Ovary (tissue), 3 donors: ENCODE measurements at regions not wholly inside any gene's neighbourhood (a gene's known extent, or its start where the extent isn't known, plus 50 kb on each side); places are given as distances from the start of the nearest gene placed in this dataset.

Experiments used
- EP300 ChIP-seq: sonication (generic); formaldehyde crosslinking; IDR thresholded peaks from one replicate; pipeline ENCODE4 v1.6.1; 2017; ENCODE audit warnings: antibody characterized with exemption
- POLR2A ChIP-seq: fragments of 450-650 bp; IDR thresholded peaks from one replicate; pipeline ENCODE4 v1.6.1; 2017; ENCODE audit warnings: antibody characterized with exemption, mild to moderate bottlenecking, moderate library complexity
- TF ChIP-seq, protein P1 (sequence below), 3 donors: fragments of 450-650 bp in 2 of 3; fragments of 200-600 bp in 1 of 3; IDR thresholded peaks; one replicate each; pipeline versions ENCODE4 v1.5.1 to v1.8.0; 2016 to 2022; ENCODE audit warnings: antibody characterized with exemption in 3 of 3, mild to moderate bottlenecking in 1 of 3
- donor health status: DM: no; HTN: no; CAD: no.

GRCh38 chr6:74518035-74518434, 687.8 kb downstream of the COL12A1 start:
- TF ChIP-seq, protein P1, sequence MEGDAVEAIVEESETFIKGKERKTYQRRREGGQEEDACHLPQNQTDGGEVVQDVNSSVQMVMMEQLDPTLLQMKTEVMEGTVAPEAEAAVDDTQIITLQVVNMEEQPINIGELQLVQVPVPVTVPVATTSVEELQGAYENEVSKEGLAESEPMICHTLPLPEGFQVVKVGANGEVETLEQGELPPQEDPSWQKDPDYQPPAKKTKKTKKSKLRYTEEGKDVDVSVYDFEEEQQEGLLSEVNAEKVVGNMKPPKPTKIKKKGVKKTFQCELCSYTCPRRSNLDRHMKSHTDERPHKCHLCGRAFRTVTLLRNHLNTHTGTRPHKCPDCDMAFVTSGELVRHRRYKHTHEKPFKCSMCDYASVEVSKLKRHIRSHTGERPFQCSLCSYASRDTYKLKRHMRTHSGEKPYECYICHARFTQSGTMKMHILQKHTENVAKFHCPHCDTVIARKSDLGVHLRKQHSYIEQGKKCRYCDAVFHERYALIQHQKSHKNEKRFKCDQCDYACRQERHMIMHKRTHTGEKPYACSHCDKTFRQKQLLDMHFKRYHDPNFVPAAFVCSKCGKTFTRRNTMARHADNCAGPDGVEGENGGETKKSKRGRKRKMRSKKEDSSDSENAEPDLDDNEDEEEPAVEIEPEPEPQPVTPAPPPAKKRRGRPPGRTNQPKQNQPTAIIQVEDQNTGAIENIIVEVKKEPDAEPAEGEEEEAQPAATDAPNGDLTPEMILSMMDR (IDR thresholded peaks at IDR 0.05) = no peak
- no peak for TF ChIP-seq POLR2A
- TF ChIP-seq EP300 = no peak
